ENCODE measurements at regions not wholly inside any gene's neighbourhood (a gene's known extent, or its start where the extent isn't known, plus 50 kb on each side); places are given as distances from the start of the nearest gene placed in this dataset.
"Not testable (repeated sequence)": the region's sequence is repeated elsewhere in the genome, so short reads cannot be mapped to it uniquely, and the experiment has no call there.

- Histone ChIP-seq H3K27ac (ENCODE audit: low read length) (no peak overlapping the region), H3K36me3 (ENCODE audit: insufficient read depth, low read length) (no peaks in the 10 kb centered on the region), H3K9ac (ENCODE audit: low read depth, low read length) (no peak overlapping the region), H3K79me2 (ENCODE audit: insufficient read depth, low read length) (no peaks in the 10 kb centered on the region), H3K4me2 (ENCODE audit: insufficient read depth, low read length) (no peak overlapping the region), H3K9me3 (ENCODE audit: insufficient read depth, low read length, severe bottlenecking) (peaks cover 2% of the 10 kb centered on the region), H3K4me3 (ENCODE audit: low read depth in 1 of 2, low read length in 2 of 2) (no peak overlapping the region), H4K20me1 (ENCODE audit: insufficient read depth, low read length) (no peaks in the 10 kb centered on the region), H3K4me1 (ENCODE audit: insufficient read depth, low read length) (no peaks in the 10 kb centered on the region), H2AFZ (ENCODE audit: low read depth, low read length) (no peak overlapping the region), H3K27me3 (ENCODE audit: insufficient read depth, low read length, poor library complexity) (no peaks in the 10 kb centered on the region)
- ATAC-seq (ENCODE audit: insufficient read depth, low read depth) = no peak
- TF ChIP-seq EZH2 (IDR thresholded peaks at IDR 0.05; ENCODE audit: borderline replicate concordance, low read depth, low read length, severe bottlenecking) (no peak), CTCF (IDR thresholded peaks at IDR 0.05; ENCODE audit: borderline replicate concordance, extremely low read depth, low read length, poor library complexity, severe bottlenecking) (no peak)
- no peak for DNase-seq
These were observed 515.3 kb downstream of the SLC6A15 start for GRCh38 chr12:84397263-84397662.

- H3K9ac ChIP-seq (ENCODE audit: low read depth, low read length); H3K79me2 ChIP-seq (ENCODE audit: insufficient read depth, low read length); H3K27me3 ChIP-seq (ENCODE audit: insufficient read depth, low read length, poor library complexity); H2AFZ ChIP-seq (ENCODE audit: low read depth, low read length); H3K4me2 ChIP-seq (ENCODE audit: insufficient read depth, low read length); H3K4me3 ChIP-seq (ENCODE audit: low read depth in 1 of 2, low read length in 2 of 2); H3K36me3 ChIP-seq (ENCODE audit: insufficient read depth, low read length); H3K4me1 ChIP-seq (ENCODE audit: insufficient read depth, low read length); H3K27ac ChIP-seq (ENCODE audit: low read length); DNase-seq; ATAC-seq (ENCODE audit: insufficient read depth, low read depth); H4K20me1 ChIP-seq (ENCODE audit: insufficient read depth, low read length); H3K9me3 ChIP-seq (ENCODE audit: insufficient read depth, low read length, severe bottlenecking): not testable (repeated sequence)
These were observed 521.4 kb downstream of the SLC6A15 start for GRCh38 chr12:84391176-84391575.

- TF ChIP-seq EZH2 (IDR thresholded peaks at IDR 0.05; ENCODE audit: borderline replicate concordance, low read depth, low read length, severe bottlenecking) (no peak), CTCF (IDR thresholded peaks at IDR 0.05; ENCODE audit: borderline replicate concordance, extremely low read depth, low read length, poor library complexity, severe bottlenecking) (no peak)
- Histone ChIP-seq H3K36me3 (ENCODE audit: insufficient read depth, low read length) (no peaks in the 10 kb centered on the region), H3K27me3 (ENCODE audit: insufficient read depth, low read length, poor library complexity) (no peaks in the 10 kb centered on the region), H2AFZ (ENCODE audit: low read depth, low read length) (no peak overlapping the region), H3K79me2 (ENCODE audit: insufficient read depth, low read length) (no peaks in the 10 kb centered on the region), H4K20me1 (ENCODE audit: insufficient read depth, low read length) (no peaks in the 10 kb centered on the region), H3K4me3 (ENCODE audit: low read depth in 1 of 2, low read length in 2 of 2) (no peak overlapping the region), H3K4me1 (ENCODE audit: insufficient read depth, low read length) (no peaks in the 10 kb centered on the region), H3K9me3 (ENCODE audit: insufficient read depth, low read length, severe bottlenecking) (no peaks in the 10 kb centered on the region), H3K27ac (ENCODE audit: low read length) (no peak overlapping the region), H3K4me2 (ENCODE audit: insufficient read depth, low read length) (no peak overlapping the region), H3K9ac (ENCODE audit: low read depth, low read length) (no peak overlapping the region)
- no peak for ATAC-seq (ENCODE audit: insufficient read depth, low read depth)
- no peak for DNase-seq
These were observed 528.2 kb downstream of the SLC6A15 start for GRCh38 chr12:84384384-84384783.

GRCh38 chr12:84382486-84382885, 530.1 kb downstream of the SLC6A15 start:
- not testable (repeated sequence) for H3K79me2 ChIP-seq (ENCODE audit: insufficient read depth, low read length); H3K9ac ChIP-seq (ENCODE audit: low read depth, low read length); H3K36me3 ChIP-seq (ENCODE audit: insufficient read depth, low read length); H2AFZ ChIP-seq (ENCODE audit: low read depth, low read length); DNase-seq; H3K4me1 ChIP-seq (ENCODE audit: insufficient read depth, low read length); H3K27ac ChIP-seq (ENCODE audit: low read length); H3K27me3 ChIP-seq (ENCODE audit: insufficient read depth, low read length, poor library complexity); H4K20me1 ChIP-seq (ENCODE audit: insufficient read depth, low read length); H3K4me3 ChIP-seq (ENCODE audit: low read depth in 1 of 2, low read length in 2 of 2); ATAC-seq (ENCODE audit: insufficient read depth, low read depth); H3K9me3 ChIP-seq (ENCODE audit: insufficient read depth, low read length, severe bottlenecking); H3K4me2 ChIP-seq (ENCODE audit: insufficient read depth, low read length)

Data from DND-41 (cell line).